ENCODE measurements at regions not wholly inside any gene's neighbourhood (a gene's known extent, or its start where the extent isn't known, plus 50 kb on each side); places are given as distances from the start of the nearest gene placed in this dataset.

GRCh38 chr16:86709103-86709502 lies 130.8 kb downstream of the FOXL1 start:
- Mint-ChIP-seq H3K4me3 (no peak overlapping the region), H3K4me1 (no peaks in the 10 kb centered on the region), H3K9me3 (peaks cover 6% of the 10 kb centered on the region), H3K36me3 (ENCODE audit: low read depth) (no peaks in the 10 kb centered on the region), H3K27ac (no peak overlapping the region), H3K27me3 (peaks cover 5% of the 10 kb centered on the region)
- DNase-seq (no peak), ATAC-seq (no peak)

- Mint-ChIP-seq H3K4me1 (no peaks in the 10 kb centered on the region), H3K27me3 (peaks cover 3% of the 10 kb centered on the region), H3K36me3 (ENCODE audit: low read depth) (no peaks in the 10 kb centered on the region), H3K27ac (no peak overlapping the region), H3K9me3 (peaks cover 6% of the 10 kb centered on the region), H3K4me3 (no peak overlapping the region)
- DNase-seq (no peak), ATAC-seq (no peak)
Measured at GRCh38 chr16:86709902-86710601, 131.7 kb downstream of the FOXL1 start.

GRCh38 chr16:86710602-86710950 lies 132.2 kb downstream of the FOXL1 start:
- Mint-ChIP-seq H3K9me3 (peaks cover 6% of the 10 kb centered on the region), H3K36me3 (ENCODE audit: low read depth) (no peaks in the 10 kb centered on the region), H3K4me1 (no peaks in the 10 kb centered on the region), H3K4me3 (no peak overlapping the region), H3K27me3 (peaks cover 3% of the 10 kb centered on the region), H3K27ac (no peak overlapping the region)
- no peak for ATAC-seq
- DNase-seq = no peak

GRCh38 chr16:86712158-86713009 lies 134.0 kb downstream of the FOXL1 start:
- H3K4me1 Mint-ChIP-seq = no peaks in the 10 kb centered on the region
- no peaks in the 10 kb centered on the region for H3K36me3 Mint-ChIP-seq (ENCODE audit: low read depth)
- no peak overlapping the region for H3K4me3 Mint-ChIP-seq
- peaks cover 6% of the 10 kb centered on the region for H3K9me3 Mint-ChIP-seq
- peaks cover 3% of the 10 kb centered on the region for H3K27me3 Mint-ChIP-seq
- no peak for ATAC-seq
- DNase-seq = no peak
- no peak overlapping the region for H3K27ac Mint-ChIP-seq

GRCh38 chr16:86713021-86713631 lies 134.8 kb downstream of the FOXL1 start:
- Mint-ChIP-seq H3K4me3 (no peak overlapping the region), H3K36me3 (ENCODE audit: low read depth) (no peaks in the 10 kb centered on the region), H3K27me3 (peaks cover 5% of the 10 kb centered on the region), H3K9me3 (peaks cover 6% of the 10 kb centered on the region), H3K27ac (no peak overlapping the region), H3K4me1 (no peaks in the 10 kb centered on the region)
- no peak for DNase-seq
- no peak for ATAC-seq

GRCh38 chr16:86714166-86714565 lies 135.8 kb downstream of the FOXL1 start:
- Mint-ChIP-seq H3K27me3 (peaks cover 8% of the 10 kb centered on the region), H3K4me3 (no peak overlapping the region), H3K36me3 (ENCODE audit: low read depth) (no peaks in the 10 kb centered on the region), H3K4me1 (no peaks in the 10 kb centered on the region), H3K27ac (no peak overlapping the region), H3K9me3 (peaks cover 3% of the 10 kb centered on the region)
- DNase-seq = no peak
- ATAC-seq = no peak

GRCh38 chr16:86716649-86717048 lies 138.3 kb downstream of the FOXL1 start:
- Mint-ChIP-seq H3K36me3 (ENCODE audit: low read depth) (no peaks in the 10 kb centered on the region), H3K4me3 (no peak overlapping the region), H3K9me3 (no peaks in the 10 kb centered on the region), H3K27me3 (peaks cover 8% of the 10 kb centered on the region), H3K4me1 (no peaks in the 10 kb centered on the region), H3K27ac (no peak overlapping the region)
- DNase-seq (no peak), ATAC-seq (no peak)

GRCh38 chr16:86718118-86718517 lies 139.8 kb downstream of the FOXL1 start:
- Mint-ChIP-seq H3K36me3 (ENCODE audit: low read depth) (no peaks in the 10 kb centered on the region), H3K27ac (no peak overlapping the region), H3K9me3 (no peaks in the 10 kb centered on the region), H3K4me3 (no peak overlapping the region), H3K27me3 (peaks cover 8% of the 10 kb centered on the region), H3K4me1 (no peaks in the 10 kb centered on the region)
- ATAC-seq = no peak
- DNase-seq = no peak

- ATAC-seq (no peak), DNase-seq (no peak)
- Mint-ChIP-seq H3K27ac (no peak overlapping the region), H3K9me3 (no peaks in the 10 kb centered on the region), H3K36me3 (ENCODE audit: low read depth) (no peaks in the 10 kb centered on the region), H3K4me3 (no peak overlapping the region), H3K27me3 (peaks cover 14% of the 10 kb centered on the region), H3K4me1 (no peaks in the 10 kb centered on the region)
Measured at GRCh38 chr16:86722970-86723369, 144.6 kb downstream of the FOXL1 start.

GRCh38 chr16:86723689-86724088 lies 145.3 kb downstream of the FOXL1 start:
- Mint-ChIP-seq H3K4me1 (no peaks in the 10 kb centered on the region), H3K4me3 (no peak overlapping the region), H3K9me3 (no peaks in the 10 kb centered on the region), H3K36me3 (ENCODE audit: low read depth) (no peaks in the 10 kb centered on the region), H3K27me3 (peaks cover 12% of the 10 kb centered on the region), H3K27ac (no peak overlapping the region)
- no peak for ATAC-seq
- DNase-seq = no peak

GRCh38 chr16:86725401-86725800 lies 147.1 kb downstream of the FOXL1 start:
- Mint-ChIP-seq H3K4me3 (no peak overlapping the region), H3K27ac (no peak overlapping the region), H3K4me1 (no peaks in the 10 kb centered on the region), H3K9me3 (no peaks in the 10 kb centered on the region), H3K36me3 (ENCODE audit: low read depth) (no peaks in the 10 kb centered on the region), H3K27me3 (peaks cover 13% of the 10 kb centered on the region)
- DNase-seq = no peak
- ATAC-seq = no peak

GRCh38 chr16:86726340-86726739 lies 148.0 kb downstream of the FOXL1 start:
- no peak for DNase-seq
- H3K27ac Mint-ChIP-seq = no peak overlapping the region
- peaks cover 21% of the 10 kb centered on the region for H3K27me3 Mint-ChIP-seq
- no peaks in the 10 kb centered on the region for H3K4me1 Mint-ChIP-seq
- H3K4me3 Mint-ChIP-seq = no peak overlapping the region
- ATAC-seq = no peak
- no peaks in the 10 kb centered on the region for H3K9me3 Mint-ChIP-seq
- no peaks in the 10 kb centered on the region for H3K36me3 Mint-ChIP-seq (ENCODE audit: low read depth)

- H3K9me3 Mint-ChIP-seq = no peaks in the 10 kb centered on the region
- peaks cover 29% of the 10 kb centered on the region for H3K27me3 Mint-ChIP-seq
- H3K4me3 Mint-ChIP-seq = no peak overlapping the region
- H3K36me3 Mint-ChIP-seq (ENCODE audit: low read depth) = no peaks in the 10 kb centered on the region
- ATAC-seq = no peak
- H3K27ac Mint-ChIP-seq = no peak overlapping the region
- H3K4me1 Mint-ChIP-seq = no peaks in the 10 kb centered on the region
- DNase-seq = no peak
Measured at GRCh38 chr16:86727131-86727530, 148.8 kb downstream of the FOXL1 start.

GRCh38 chr16:86727632-86728031 lies 149.3 kb downstream of the FOXL1 start:
- Mint-ChIP-seq H3K9me3 (no peaks in the 10 kb centered on the region), H3K4me1 (no peaks in the 10 kb centered on the region), H3K27ac (no peak overlapping the region), H3K36me3 (ENCODE audit: low read depth) (no peaks in the 10 kb centered on the region), H3K4me3 (no peak overlapping the region), H3K27me3 (peaks cover 32% of the 10 kb centered on the region)
- DNase-seq (no peak), ATAC-seq (no peak)

- DNase-seq = no peak
- H3K4me1 Mint-ChIP-seq = no peaks in the 10 kb centered on the region
- no peak overlapping the region for H3K27ac Mint-ChIP-seq
- H3K27me3 Mint-ChIP-seq = peaks cover 48% of the 10 kb centered on the region
- no peak for ATAC-seq
- H3K36me3 Mint-ChIP-seq (ENCODE audit: low read depth) = no peaks in the 10 kb centered on the region
- H3K9me3 Mint-ChIP-seq = no peaks in the 10 kb centered on the region
- no peak overlapping the region for H3K4me3 Mint-ChIP-seq
Measured at GRCh38 chr16:86729686-86730085, 151.3 kb downstream of the FOXL1 start.

Data from activated naive CD8-positive, alpha-beta T cell treated with anti-CD3 and anti-CD28 coated beads, Interleukin-2, amount 50 U/mL, for 24 hours (primary cell).